Smooth muscle cell (in vitro differentiated cells): ENCODE measurements at regions not wholly inside any gene's neighbourhood (a gene's known extent, or its start where the extent isn't known, plus 50 kb on each side); places are given as distances from the start of the nearest gene placed in this dataset.

Experiments
- DNase-seq: peaks from one replicate; lab custom pipeline; 2025; ENCODE audit not compliant: unreplicated experiment; lab: John Stamatoyannopoulos, UW
- H2AFZ ChIP-seq: fragments of 200-600 bp; sonication (generic); 2 replicates; pipeline ENCODE4 v1.6.0; 2016; ENCODE audit warnings: antibody characterized with exemption, low read depth, mild to moderate bottlenecking
- H3F3A ChIP-seq: fragments of 200-600 bp; sonication (generic); 2 replicates; pipeline ENCODE4 v1.6.0; 2017; ENCODE audit warnings: antibody characterized with exemption, low read depth
- H3K27ac ChIP-seq: fragments of 200-600 bp; sonication (generic); 2 replicates; pipeline ENCODE4 v1.5.1; 2016; ENCODE audit warnings: low read depth, mild to moderate bottlenecking
- H3K27me3 ChIP-seq: fragments of 200-600 bp; sonication (generic); 2 replicates; pipeline ENCODE4 v1.6.1; 2016; ENCODE audit warnings: low read depth, mild to moderate bottlenecking
- H3K36me3 ChIP-seq: fragments of 200-600 bp; sonication (generic); 2 replicates; pipeline ENCODE4 v1.5.1; 2016; ENCODE audit warnings: low read depth
- H3K4me1 ChIP-seq: fragments of 200-600 bp; sonication (generic); 2 replicates; pipeline ENCODE4 v1.5.1; 2016; ENCODE audit warnings: low read depth
- H3K4me2 ChIP-seq: fragments of 200-600 bp; sonication (generic); 2 replicates; pipeline ENCODE4 v1.6.0; 2016; ENCODE audit warnings: mild to moderate bottlenecking
- H3K4me3 ChIP-seq: fragments of 200-600 bp; sonication (generic); 2 replicates; pipeline ENCODE4 v1.5.1; 2016; ENCODE audit warnings: mild to moderate bottlenecking
- H3K79me2 ChIP-seq: fragments of 200-600 bp; sonication (generic); 2 replicates; pipeline ENCODE4 v1.6.0; 2016; ENCODE audit warnings: low read depth, mild to moderate bottlenecking
- H3K9ac ChIP-seq: fragments of 200-600 bp; sonication (generic); 2 replicates; pipeline ENCODE4 v1.6.0; 2016; ENCODE audit warnings: low read depth
- H3K9me3 ChIP-seq: fragments of 200-600 bp; sonication (generic); replicated peaks from 2 replicates; pipeline ENCODE4 v1.5.1; 2016; ENCODE audit warnings: low read depth
- H4K20me1 ChIP-seq: fragments of 200-600 bp; sonication (generic); 2 replicates; pipeline ENCODE4 v1.6.0; 2016; ENCODE audit warnings: low read depth
- WGBS: methylation state at CpG from one replicate; pipeline ENCODE4 v1.1.7; 2016; ENCODE audit warnings: low lambda C conversion rate; 5-methylcytosine and 5-hydroxymethylcytosine counted together
- TF ChIP-seq, protein P1 (sequence below): fragments of 200-600 bp; sonication (generic); IDR thresholded peaks from 2 replicates; pipeline ENCODE4 v1.5.1; 2017; ENCODE audit warnings: borderline replicate concordance, mild to moderate bottlenecking, antibody characterized with exemption; ENCODE audit not compliant: insufficient read depth, poor library complexity, severe bottlenecking

DNA sequence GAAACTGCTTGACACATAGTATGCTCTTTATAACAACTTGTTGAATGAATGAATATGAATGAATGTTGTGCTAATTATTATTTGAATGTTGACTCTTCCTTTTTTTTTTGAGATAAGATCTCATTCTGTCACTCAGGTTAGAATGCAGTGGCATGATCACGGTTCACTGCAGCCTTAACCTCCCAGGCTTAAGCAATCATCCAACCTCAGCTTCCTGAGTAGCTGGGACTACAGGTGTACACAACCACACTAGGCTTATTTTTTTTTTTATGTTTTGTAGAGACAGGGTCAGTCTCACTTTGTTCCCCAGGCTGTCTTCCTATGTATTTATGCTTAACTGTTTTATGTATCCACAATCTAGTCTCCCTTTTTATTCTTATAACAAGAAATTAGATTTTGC, 114.7 kb upstream of the WDFY3 start:
- no peak overlapping the region for H3K4me3 ChIP-seq
- H3K36me3 ChIP-seq, result no peaks in the 10 kb centered on the region
- H3K27ac ChIP-seq, result no peak overlapping the region
- no peak overlapping the region for H2AFZ ChIP-seq
- TF ChIP-seq, protein P1, sequence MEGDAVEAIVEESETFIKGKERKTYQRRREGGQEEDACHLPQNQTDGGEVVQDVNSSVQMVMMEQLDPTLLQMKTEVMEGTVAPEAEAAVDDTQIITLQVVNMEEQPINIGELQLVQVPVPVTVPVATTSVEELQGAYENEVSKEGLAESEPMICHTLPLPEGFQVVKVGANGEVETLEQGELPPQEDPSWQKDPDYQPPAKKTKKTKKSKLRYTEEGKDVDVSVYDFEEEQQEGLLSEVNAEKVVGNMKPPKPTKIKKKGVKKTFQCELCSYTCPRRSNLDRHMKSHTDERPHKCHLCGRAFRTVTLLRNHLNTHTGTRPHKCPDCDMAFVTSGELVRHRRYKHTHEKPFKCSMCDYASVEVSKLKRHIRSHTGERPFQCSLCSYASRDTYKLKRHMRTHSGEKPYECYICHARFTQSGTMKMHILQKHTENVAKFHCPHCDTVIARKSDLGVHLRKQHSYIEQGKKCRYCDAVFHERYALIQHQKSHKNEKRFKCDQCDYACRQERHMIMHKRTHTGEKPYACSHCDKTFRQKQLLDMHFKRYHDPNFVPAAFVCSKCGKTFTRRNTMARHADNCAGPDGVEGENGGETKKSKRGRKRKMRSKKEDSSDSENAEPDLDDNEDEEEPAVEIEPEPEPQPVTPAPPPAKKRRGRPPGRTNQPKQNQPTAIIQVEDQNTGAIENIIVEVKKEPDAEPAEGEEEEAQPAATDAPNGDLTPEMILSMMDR, result no peak
- H4K20me1 ChIP-seq, result no peaks in the 10 kb centered on the region
- H3K9me3 ChIP-seq, result no peaks in the 10 kb centered on the region
- no peaks in the 10 kb centered on the region for H3K4me1 ChIP-seq
- WGBS, result 77% methylated on average over 1 of the region's 1 CpG
- H3F3A ChIP-seq, result no peaks in the 10 kb centered on the region
- no peak overlapping the region for H3K9ac ChIP-seq
- H3K4me2 ChIP-seq, result no peak overlapping the region
- no peak for DNase-seq
- no peaks in the 10 kb centered on the region for H3K27me3 ChIP-seq
- no peaks in the 10 kb centered on the region for H3K79me2 ChIP-seq

DNA sequence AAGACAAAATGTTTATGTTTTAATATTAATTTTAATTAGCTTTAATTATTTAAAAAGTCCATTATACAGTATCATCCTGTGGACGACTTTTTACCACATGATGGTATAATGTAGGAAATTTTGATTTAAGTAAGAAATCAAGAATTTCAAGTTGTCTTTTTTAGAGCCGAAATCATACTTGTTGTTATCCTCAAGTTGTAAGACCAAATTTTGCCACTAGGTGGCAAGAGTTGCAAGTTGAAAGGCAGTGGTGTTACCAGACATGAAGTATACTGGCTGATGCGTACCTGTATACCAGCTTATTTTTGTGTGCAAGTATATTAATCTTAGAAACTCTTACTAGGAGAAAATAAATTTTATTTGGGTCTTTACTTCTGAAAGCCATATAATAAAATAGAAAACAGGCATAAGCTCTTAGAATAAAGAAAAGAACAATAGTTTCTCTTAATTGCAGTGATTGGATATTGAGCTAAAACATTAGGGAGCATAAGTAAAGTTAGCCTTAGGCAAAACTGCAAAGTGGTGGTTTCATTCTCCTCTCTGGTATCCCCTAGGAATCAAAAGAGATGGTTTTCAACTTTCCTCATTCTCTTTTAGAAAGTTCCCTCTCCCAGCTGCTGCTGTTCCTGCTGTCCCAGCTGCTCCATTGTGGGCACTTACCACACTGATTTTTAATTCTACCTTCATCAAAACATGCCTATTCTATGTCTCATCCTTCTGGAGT, 118.0 kb upstream of the WDFY3 start:
- Histone ChIP-seq H3K9ac (no peak overlapping the region), H3K79me2 (no peaks in the 10 kb centered on the region), H3K27me3 (no peaks in the 10 kb centered on the region), H4K20me1 (no peaks in the 10 kb centered on the region), H2AFZ (peak overlapping the region; percentile 57), H3F3A (no peaks in the 10 kb centered on the region), H3K4me2 (no peak overlapping the region), H3K4me1 (no peaks in the 10 kb centered on the region), H3K4me3 (no peak overlapping the region), H3K27ac (peak overlapping the region; percentile 33), H3K36me3 (no peaks in the 10 kb centered on the region), H3K9me3 (no peaks in the 10 kb centered on the region)
- DNase-seq, result no peak
- TF ChIP-seq, protein P1, result peak; percentile 57
- WGBS, result 26% methylated on average over 3 of the region's 3 CpGs

DNA sequence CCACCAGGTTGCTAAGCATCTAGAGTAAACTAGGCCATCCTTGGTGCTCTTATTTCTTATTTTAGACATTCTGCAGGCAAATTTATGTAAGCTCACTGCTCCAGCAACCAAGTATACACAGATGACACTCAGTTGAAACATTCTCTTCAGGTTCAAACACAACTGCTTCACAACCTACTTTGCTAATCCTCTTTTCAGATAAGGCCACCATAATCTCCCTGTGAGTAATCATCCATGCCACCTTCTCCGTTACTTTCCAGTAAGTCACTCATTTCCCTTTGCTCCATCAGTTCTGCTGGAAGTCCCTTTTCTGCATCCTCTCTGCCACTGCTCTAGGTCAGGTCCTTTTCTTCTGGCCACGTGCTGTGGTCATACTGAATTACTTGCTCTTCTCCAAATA, 120.2 kb upstream of the WDFY3 start:
- H2AFZ ChIP-seq, result no peak overlapping the region
- no peak for DNase-seq
- H3F3A ChIP-seq, result no peaks in the 10 kb centered on the region
- TF ChIP-seq, protein P1, result no peak
- H3K9ac ChIP-seq, result no peak overlapping the region
- peak overlapping the region; percentile 43 for H3K27ac ChIP-seq
- WGBS, result 30% methylated on average over 2 of the region's 2 CpGs
- H4K20me1 ChIP-seq, result no peaks in the 10 kb centered on the region
- peak overlapping the region; percentile 3 for H3K4me2 ChIP-seq
- H3K27me3 ChIP-seq, result no peaks in the 10 kb centered on the region
- no peaks in the 10 kb centered on the region for H3K9me3 ChIP-seq
- no peak overlapping the region for H3K4me3 ChIP-seq
- H3K36me3 ChIP-seq, result no peaks in the 10 kb centered on the region
- H3K79me2 ChIP-seq, result no peaks in the 10 kb centered on the region
- H3K4me1 ChIP-seq, result no peaks in the 10 kb centered on the region

DNA sequence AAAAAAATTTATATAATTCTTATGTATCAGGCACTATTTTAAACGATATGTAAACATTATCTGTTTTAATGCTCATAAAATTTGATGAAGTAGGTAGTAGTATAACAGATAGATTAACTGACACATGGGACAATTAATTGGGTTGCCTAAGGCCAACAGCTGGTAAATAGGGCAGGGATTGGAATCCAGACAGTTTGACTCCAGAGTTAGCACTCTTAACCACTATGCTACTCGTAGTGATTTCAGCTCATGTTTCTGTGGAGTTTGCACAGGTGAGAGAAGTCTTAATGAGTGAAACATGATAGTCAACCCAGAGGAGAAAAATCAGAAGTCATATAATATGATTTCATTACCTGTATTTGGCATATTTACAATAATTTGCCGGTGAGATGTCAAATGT, 126.0 kb upstream of the WDFY3 start:
- no peak for DNase-seq
- Histone ChIP-seq H3K79me2 (no peaks in the 10 kb centered on the region), H3K27me3 (no peaks in the 10 kb centered on the region), H3K4me1 (no peaks in the 10 kb centered on the region), H3K9me3 (no peaks in the 10 kb centered on the region), H3K4me3 (no peak overlapping the region), H3F3A (no peaks in the 10 kb centered on the region), H2AFZ (no peak overlapping the region), H3K36me3 (no peaks in the 10 kb centered on the region), H3K9ac (no peak overlapping the region), H3K27ac (no peak overlapping the region), H3K4me2 (no peak overlapping the region), H4K20me1 (no peaks in the 10 kb centered on the region)
- 58% methylated on average over 3 of the region's 3 CpGs for WGBS
- TF ChIP-seq, protein P1, result no peak
